SU-DHL-6 (cell line): ENCODE measurements at regions not wholly inside any gene's neighbourhood (a gene's known extent, or its start where the extent isn't known, plus 50 kb on each side); places are given as distances from the start of the nearest gene placed in this dataset.

ENCODE experiments used
- EZH2phosphoT487 ChIP-seq: fragments of 200-600 bp; sonication (generic), shearing (Covaris generic); conservative IDR thresholded peaks from 2 replicates; pipeline ENCODE4 v1.6.1; 2018; ENCODE audit warnings: mild to moderate bottlenecking, antibody characterized with exemption, low read length, moderate library complexity, mixed read lengths
- TF ChIP-seq, protein P1 (sequence below): fragments of 200-600 bp; sonication (generic); IDR thresholded peaks from one replicate; pipeline ENCODE4 v1.5.1; 2017; ENCODE audit warnings: antibody characterized with exemption, mild to moderate bottlenecking, low read length, moderate library complexity; ENCODE audit not compliant: insufficient read depth, poor library complexity, severe bottlenecking

DNA sequence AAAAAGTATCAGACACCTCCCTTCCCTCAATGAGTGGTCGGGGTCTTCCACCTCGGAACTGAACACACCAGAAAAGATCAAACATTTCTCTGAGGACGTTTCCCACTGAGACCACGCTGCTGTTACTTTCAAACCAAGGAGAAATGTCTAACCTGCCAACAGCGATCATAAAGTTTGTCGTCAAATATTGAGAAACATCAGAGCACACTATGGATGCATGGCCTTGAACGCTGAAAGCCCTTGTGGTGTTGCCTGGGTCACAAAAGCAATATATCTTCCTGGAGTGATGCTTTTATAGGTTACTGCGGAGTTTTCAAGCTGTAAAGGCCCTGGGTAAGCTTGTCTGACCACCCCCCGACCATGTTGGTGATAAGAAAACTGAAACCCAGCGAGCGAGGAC lies 70.2 kb upstream of the ID2 start:
- TF ChIP-seq, protein P1, sequence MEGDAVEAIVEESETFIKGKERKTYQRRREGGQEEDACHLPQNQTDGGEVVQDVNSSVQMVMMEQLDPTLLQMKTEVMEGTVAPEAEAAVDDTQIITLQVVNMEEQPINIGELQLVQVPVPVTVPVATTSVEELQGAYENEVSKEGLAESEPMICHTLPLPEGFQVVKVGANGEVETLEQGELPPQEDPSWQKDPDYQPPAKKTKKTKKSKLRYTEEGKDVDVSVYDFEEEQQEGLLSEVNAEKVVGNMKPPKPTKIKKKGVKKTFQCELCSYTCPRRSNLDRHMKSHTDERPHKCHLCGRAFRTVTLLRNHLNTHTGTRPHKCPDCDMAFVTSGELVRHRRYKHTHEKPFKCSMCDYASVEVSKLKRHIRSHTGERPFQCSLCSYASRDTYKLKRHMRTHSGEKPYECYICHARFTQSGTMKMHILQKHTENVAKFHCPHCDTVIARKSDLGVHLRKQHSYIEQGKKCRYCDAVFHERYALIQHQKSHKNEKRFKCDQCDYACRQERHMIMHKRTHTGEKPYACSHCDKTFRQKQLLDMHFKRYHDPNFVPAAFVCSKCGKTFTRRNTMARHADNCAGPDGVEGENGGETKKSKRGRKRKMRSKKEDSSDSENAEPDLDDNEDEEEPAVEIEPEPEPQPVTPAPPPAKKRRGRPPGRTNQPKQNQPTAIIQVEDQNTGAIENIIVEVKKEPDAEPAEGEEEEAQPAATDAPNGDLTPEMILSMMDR = no peak
- TF ChIP-seq EZH2phosphoT487 = no peak
